HepG2 (cell line): ENCODE measurements at regions not wholly inside any gene's neighbourhood (a gene's known extent, or its start where the extent isn't known, plus 50 kb on each side); places are given as distances from the start of the nearest gene placed in this dataset.

ENCODE experiments used
- ATAC-seq: fragments of 200-7000 bp; cut with Tn5 transposase; 3 replicates; pipeline ENCODE4 v1.9.1; 2020; ENCODE audit warnings: mild to moderate bottlenecking, moderate library complexity
- BruUV-seq: library from RNA; stranded (reverse); fragments of 400-500 nt; replicated peaks from 2 replicates; lab custom pipeline; 2021; lab: Mats Ljungman, UMichigan
- CTCF ChIA-PET: fragments of 300-600 bp; formaldehyde crosslinking; extraction: SDS; loops from one replicate; lab custom pipeline; 2021; ENCODE audit warnings: low total read pairs, inconsistent platforms, low intra/inter-chr PET ratio; lab: Yijun Ruan, JAX
- POLR2A ChIA-PET: fragments of 350-600 bp; sonication (Branson Sonifier 250); formaldehyde crosslinking; loops from one replicate; lab custom pipeline; 2020; ENCODE audit warnings: antibody characterized with exemption, inconsistent platforms; lab: Yijun Ruan, JAX
- DNase-seq: peaks from one replicate; pipeline ENCODE4 v3.0.0-alpha.2; 2015; ENCODE audit warnings: low spot score
- FAIRE-seq: peaks from 3 replicates; lab custom pipeline; 2011; peaks lifted over from hg19 to GRCh38; lab: Jason Lieb, UNC
- H2AFZ ChIP-seq: one replicate; pipeline ENCODE4 v1.6.1; 2011; ENCODE audit warnings: low read length, inconsistent platforms
- H3K27ac ChIP-seq: fragments of 300-600 bp; 3 replicates; pipeline ENCODE4 v1.8.0; 2011; ENCODE audit warnings: mixed run types, mild to moderate bottlenecking, mixed read lengths, low read length, inconsistent platforms; ENCODE audit not compliant: insufficient read depth; ENCODE audit errors: extremely low read length
- H3K27me3 ChIP-seq, 2 experiments: fragments of 200-600 bp in 1 of 2; 2 replicates in 1 of 2; 3 replicates in 1 of 2; pipeline versions ENCODE4 v1.6.0 to v1.8.0; 2011; ENCODE audit warnings: low read length in 2 of 2, mild to moderate bottlenecking in 2 of 2, moderate library complexity in 2 of 2, inconsistent platforms in 1 of 2; ENCODE audit not compliant: insufficient read depth in 2 of 2, control insufficient read depth in 1 of 2
- H3K36me3 ChIP-seq, 2 experiments: fragments of 200-600 bp in 1 of 2; replicated peaks in 1 of 2; 2 replicates in 1 of 2; 3 replicates in 1 of 2; pipeline versions ENCODE4 v1.5.1 to v1.8.0; 2011; ENCODE audit warnings: low read length in 2 of 2, inconsistent platforms in 1 of 2; ENCODE audit not compliant: insufficient read depth in 2 of 2, control insufficient read depth in 1 of 2
- H3K4me1 ChIP-seq: 2 replicates; pipeline ENCODE4 v1.5.1; 2012; ENCODE audit warnings: low read length, inconsistent platforms; ENCODE audit not compliant: insufficient read depth
- H3K4me2 ChIP-seq: 2 replicates; pipeline ENCODE4 v1.6.0; 2011; ENCODE audit warnings: low read depth, low read length, inconsistent platforms
- H3K4me3 ChIP-seq, 3 experiments: fragments of 200-600 bp in 1 of 3; sonication (generic), shearing (Covaris generic) in 1 of 3; replicated peaks in 1 of 3; 2 replicates each; pipeline ENCODE4 v1.5.1; 2011 to 2016; ENCODE audit warnings: low read length in 3 of 3, inconsistent platforms in 2 of 3, low read depth in 2 of 3, mild to moderate bottlenecking in 2 of 3, control low read depth in 1 of 3, mixed read lengths in 1 of 3; ENCODE audit not compliant: insufficient read depth in 1 of 3
- H3K79me2 ChIP-seq: one replicate; pipeline ENCODE4 v1.6.1; 2011; ENCODE audit warnings: low read length, inconsistent platforms; ENCODE audit not compliant: insufficient read depth
- H3K9ac ChIP-seq: 2 replicates; pipeline ENCODE4 v1.6.0; 2011; ENCODE audit warnings: mild to moderate bottlenecking, low read depth, low read length, inconsistent platforms; ENCODE audit not compliant: insufficient read depth
- H3K9me3 ChIP-seq: 2 replicates; pipeline ENCODE4 v1.5.1; 2012; ENCODE audit warnings: mild to moderate bottlenecking, low read length
- H4K20me1 ChIP-seq: 2 replicates; pipeline ENCODE4 v1.6.0; 2011; ENCODE audit warnings: inconsistent platforms, mild to moderate bottlenecking, low read length, moderate library complexity; ENCODE audit not compliant: insufficient read depth
- CTCF ChIP-seq: sonication (generic); formaldehyde crosslinking; IDR thresholded peaks from 2 replicates; pipeline ENCODE4 v1.5.0; 2020; ENCODE audit warnings: mild to moderate bottlenecking, missing genetic modification reagents, moderate library complexity
- TARDBP ChIP-seq: sonication (generic); formaldehyde crosslinking; IDR thresholded peaks from 2 replicates; pipeline ENCODE4 v1.8.0; 2022; ENCODE audit warnings: mild to moderate bottlenecking, missing genetic modification reagents
- ZNF574 ChIP-seq: sonication (generic); formaldehyde crosslinking; IDR thresholded peaks from 2 replicates; pipeline ENCODE4 v1.4.0; 2020; ENCODE audit warnings: missing genetic modification reagents
- WGBS: methylation state at CpG from one replicate; pipeline ENCODE4 v1.1.6; 2017; ENCODE audit warnings: low lambda C conversion rate; 5-methylcytosine and 5-hydroxymethylcytosine counted together
- in situ Hi-C: cut with HindIII; loops from 2 replicates; pipeline ENCODE4 v1.10.0; 2017; ENCODE audit warnings: low pct_unique_long_range_greater_than_20kb; ENCODE audit not compliant: extremely low pct_ligation_motif_present
- intact Hi-C: fragments of 100-400 bp; cut with micrococcal nuclease; formaldehyde crosslinking; loops from one replicate; pipeline ENCODE4 v1.10.0; 2022; ENCODE audit not compliant: unreplicated experiment

- no peak for TF ChIP-seq ZNF574 (CRISPR knock-in tag)
- TF ChIP-seq TARDBP (CRISPR knock-in tag), result no peak
- TF ChIP-seq, all 625 proteins: peak for 0
These were observed 76.6 kb downstream of the EDN1 start (continued) for GRCh38 chr6:12366731-12367130.

- ATAC-seq (no peak), DNase-seq (no peak), FAIRE-seq (no peak)
- CTCF ChIA-PET, result no interaction called here
- Histone ChIP-seq H3K79me2 (no peaks in the 10 kb centered on the region), H4K20me1 (no peaks in the 10 kb centered on the region), H3K27me3 (no peaks in the 10 kb centered on the region), H3K36me3 (no peaks in the 10 kb centered on the region), H2AFZ (no peak overlapping the region), H3K4me1 (peaks cover 64% of the 10 kb centered on the region), H3K4me2 (no peak overlapping the region), H3K27ac (no peak overlapping the region), H3K9ac (no peak overlapping the region), H3K9me3 (no peaks in the 10 kb centered on the region), H3K4me3 (no peak overlapping the region)
- in situ Hi-C loops, result no loop called here
- TF ChIP-seq CTCF (CRISPR knock-in tag), result no peak
- BruUV-seq, result no TSS peak
- WGBS, result 84% methylated on average over 1 of the region's 1 CpG
- intact Hi-C loops, result no loop called here
- POLR2A ChIA-PET, result no interaction called here
These were observed 77.3 kb downstream of the EDN1 start for GRCh38 chr6:12367412-12367811.
